ENCODE measurements at regions not wholly inside any gene's neighbourhood (a gene's known extent, or its start where the extent isn't known, plus 50 kb on each side); places are given as distances from the start of the nearest gene placed in this dataset.

GRCh38 chr1:239456788-239457187, 70.4 kb downstream of the CHRM3 start:
- no peak for TF ChIP-seq SMC3 (IDR thresholded peaks at IDR 0.05)
- TF ChIP-seq POLR2A (IDR thresholded peaks at IDR 0.05; ENCODE audit: low read length): no peak
- TF ChIP-seq KDM5A (IDR thresholded peaks at IDR 0.05): no peak
- no peak for TF ChIP-seq MYC (IDR thresholded peaks at IDR 0.05; ENCODE audit: borderline replicate concordance, low read length)
- no peak for TF ChIP-seq CTCF (IDR thresholded peaks at IDR 0.05)
- TF ChIP-seq PBX3 (IDR thresholded peaks at IDR 0.05): no peak
- TF ChIP-seq FOSL2 (IDR thresholded peaks at IDR 0.05): no peak
- no peak for TF ChIP-seq FOSL2 (CRISPR knock-in tag; IDR thresholded peaks at IDR 0.05)

All from A549 (cell line).